ENCODE measurements at regions not wholly inside any gene's neighbourhood (a gene's known extent, or its start where the extent isn't known, plus 50 kb on each side); places are given as distances from the start of the nearest gene placed in this dataset.

DNA sequence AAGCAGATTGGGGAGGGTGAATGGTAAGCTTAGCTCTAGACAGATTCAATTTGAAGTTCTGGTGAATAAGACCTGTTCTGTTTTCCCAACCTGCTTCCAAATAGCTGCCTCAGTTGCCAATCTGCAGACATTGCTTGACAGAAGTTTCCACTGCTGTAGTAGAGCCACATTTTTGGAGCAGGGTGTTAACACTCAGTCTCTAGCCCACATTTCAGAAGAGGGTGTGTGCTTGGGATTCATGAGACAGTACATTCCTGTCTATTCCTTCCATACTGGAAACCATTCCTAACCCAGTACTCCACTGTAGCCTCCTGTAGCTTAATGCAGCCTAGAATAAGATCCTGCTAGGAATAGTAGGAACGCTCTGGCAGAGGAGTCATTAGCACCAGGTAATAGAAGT is 450.5 kb downstream of the NUF2 start:
- TF ChIP-seq, protein P1, sequence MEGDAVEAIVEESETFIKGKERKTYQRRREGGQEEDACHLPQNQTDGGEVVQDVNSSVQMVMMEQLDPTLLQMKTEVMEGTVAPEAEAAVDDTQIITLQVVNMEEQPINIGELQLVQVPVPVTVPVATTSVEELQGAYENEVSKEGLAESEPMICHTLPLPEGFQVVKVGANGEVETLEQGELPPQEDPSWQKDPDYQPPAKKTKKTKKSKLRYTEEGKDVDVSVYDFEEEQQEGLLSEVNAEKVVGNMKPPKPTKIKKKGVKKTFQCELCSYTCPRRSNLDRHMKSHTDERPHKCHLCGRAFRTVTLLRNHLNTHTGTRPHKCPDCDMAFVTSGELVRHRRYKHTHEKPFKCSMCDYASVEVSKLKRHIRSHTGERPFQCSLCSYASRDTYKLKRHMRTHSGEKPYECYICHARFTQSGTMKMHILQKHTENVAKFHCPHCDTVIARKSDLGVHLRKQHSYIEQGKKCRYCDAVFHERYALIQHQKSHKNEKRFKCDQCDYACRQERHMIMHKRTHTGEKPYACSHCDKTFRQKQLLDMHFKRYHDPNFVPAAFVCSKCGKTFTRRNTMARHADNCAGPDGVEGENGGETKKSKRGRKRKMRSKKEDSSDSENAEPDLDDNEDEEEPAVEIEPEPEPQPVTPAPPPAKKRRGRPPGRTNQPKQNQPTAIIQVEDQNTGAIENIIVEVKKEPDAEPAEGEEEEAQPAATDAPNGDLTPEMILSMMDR (IDR thresholded peaks at IDR 0.05 in 2 of 3, conservative IDR thresholded peaks at IDR 0.05 in 1 of 3; ENCODE audit: insufficient read depth in 2 of 3, low read depth in 1 of 3, low read length in 3 of 3), result no peak
- TF ChIP-seq, protein P2, sequence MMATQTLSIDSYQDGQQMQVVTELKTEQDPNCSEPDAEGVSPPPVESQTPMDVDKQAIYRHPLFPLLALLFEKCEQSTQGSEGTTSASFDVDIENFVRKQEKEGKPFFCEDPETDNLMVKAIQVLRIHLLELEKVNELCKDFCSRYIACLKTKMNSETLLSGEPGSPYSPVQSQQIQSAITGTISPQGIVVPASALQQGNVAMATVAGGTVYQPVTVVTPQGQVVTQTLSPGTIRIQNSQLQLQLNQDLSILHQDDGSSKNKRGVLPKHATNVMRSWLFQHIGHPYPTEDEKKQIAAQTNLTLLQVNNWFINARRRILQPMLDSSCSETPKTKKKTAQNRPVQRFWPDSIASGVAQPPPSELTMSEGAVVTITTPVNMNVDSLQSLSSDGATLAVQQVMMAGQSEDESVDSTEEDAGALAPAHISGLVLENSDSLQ (IDR thresholded peaks at IDR 0.05), result no peak

Data from K562 (cell line).